Transverse colon (tissue), 3 donors: ENCODE measurements at regions not wholly inside any gene's neighbourhood (a gene's known extent, or its start where the extent isn't known, plus 50 kb on each side); places are given as distances from the start of the nearest gene placed in this dataset.

Experiments
- POLR2A ChIP-seq: fragments of 450-650 bp; IDR thresholded peaks from one replicate; pipeline ENCODE4 v1.6.1; 2016; ENCODE audit warnings: antibody characterized with exemption, mild to moderate bottlenecking, moderate library complexity
- TF ChIP-seq, protein P1 (sequence below), 5 experiments: fragments of 200-600 bp in 3 of 5; fragments of 450-650 bp in 2 of 5; sonication (generic) in 3 of 5; IDR thresholded peaks; 1 replicate in 2 of 5; 2 replicates in 3 of 5; pipeline ENCODE4 v1.5.1; 2016 to 2017; ENCODE audit warnings: antibody characterized with exemption in 5 of 5, inconsistent platforms in 3 of 5, mild to moderate bottlenecking in 2 of 5, moderate library complexity in 1 of 5

DNA sequence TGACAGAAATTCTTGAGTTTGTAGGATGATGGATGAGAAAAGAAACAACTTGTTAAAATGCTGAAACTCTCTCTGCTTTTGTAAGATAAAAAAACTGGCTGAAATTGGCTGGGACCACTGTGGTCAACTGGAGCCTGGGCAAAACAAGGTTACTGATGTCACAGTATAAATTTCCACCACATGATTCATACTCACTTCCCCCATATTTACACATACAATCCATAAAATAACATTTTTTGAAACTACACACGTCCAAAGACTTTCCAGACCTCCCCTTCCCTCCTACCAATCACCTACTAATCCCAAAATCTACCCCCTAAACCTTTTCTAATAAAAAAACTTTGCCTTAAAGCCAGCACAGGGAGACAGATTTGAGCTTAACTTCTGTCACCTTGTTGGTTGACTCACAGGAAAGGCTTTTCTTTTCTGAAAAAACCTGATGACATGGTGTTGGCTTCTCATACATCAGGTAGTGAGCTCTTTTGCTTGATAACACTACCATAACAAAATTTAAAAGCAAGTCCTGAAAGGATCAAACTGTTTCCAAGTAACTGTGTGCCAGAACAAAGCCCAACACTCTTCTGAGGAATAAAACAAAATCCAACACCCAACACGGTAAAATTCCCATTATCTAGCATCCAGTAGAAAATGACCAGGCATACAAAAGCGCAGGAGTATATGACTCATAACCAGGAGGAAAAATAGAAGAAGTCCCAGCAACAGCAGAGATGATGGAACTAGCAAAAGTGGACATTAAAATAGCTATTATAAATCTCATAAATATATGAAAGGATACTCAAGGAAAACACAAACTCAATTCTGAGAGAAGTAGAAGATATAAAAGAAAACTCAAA lies 87.3 kb upstream of the SNRK start:
- TF ChIP-seq POLR2A: no peak
- TF ChIP-seq, protein P1, sequence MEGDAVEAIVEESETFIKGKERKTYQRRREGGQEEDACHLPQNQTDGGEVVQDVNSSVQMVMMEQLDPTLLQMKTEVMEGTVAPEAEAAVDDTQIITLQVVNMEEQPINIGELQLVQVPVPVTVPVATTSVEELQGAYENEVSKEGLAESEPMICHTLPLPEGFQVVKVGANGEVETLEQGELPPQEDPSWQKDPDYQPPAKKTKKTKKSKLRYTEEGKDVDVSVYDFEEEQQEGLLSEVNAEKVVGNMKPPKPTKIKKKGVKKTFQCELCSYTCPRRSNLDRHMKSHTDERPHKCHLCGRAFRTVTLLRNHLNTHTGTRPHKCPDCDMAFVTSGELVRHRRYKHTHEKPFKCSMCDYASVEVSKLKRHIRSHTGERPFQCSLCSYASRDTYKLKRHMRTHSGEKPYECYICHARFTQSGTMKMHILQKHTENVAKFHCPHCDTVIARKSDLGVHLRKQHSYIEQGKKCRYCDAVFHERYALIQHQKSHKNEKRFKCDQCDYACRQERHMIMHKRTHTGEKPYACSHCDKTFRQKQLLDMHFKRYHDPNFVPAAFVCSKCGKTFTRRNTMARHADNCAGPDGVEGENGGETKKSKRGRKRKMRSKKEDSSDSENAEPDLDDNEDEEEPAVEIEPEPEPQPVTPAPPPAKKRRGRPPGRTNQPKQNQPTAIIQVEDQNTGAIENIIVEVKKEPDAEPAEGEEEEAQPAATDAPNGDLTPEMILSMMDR (IDR thresholded peaks at IDR 0.05): no peak
